ENCODE measurements at regions not wholly inside any gene's neighbourhood (a gene's known extent, or its start where the extent isn't known, plus 50 kb on each side); places are given as distances from the start of the nearest gene placed in this dataset.

DNA sequence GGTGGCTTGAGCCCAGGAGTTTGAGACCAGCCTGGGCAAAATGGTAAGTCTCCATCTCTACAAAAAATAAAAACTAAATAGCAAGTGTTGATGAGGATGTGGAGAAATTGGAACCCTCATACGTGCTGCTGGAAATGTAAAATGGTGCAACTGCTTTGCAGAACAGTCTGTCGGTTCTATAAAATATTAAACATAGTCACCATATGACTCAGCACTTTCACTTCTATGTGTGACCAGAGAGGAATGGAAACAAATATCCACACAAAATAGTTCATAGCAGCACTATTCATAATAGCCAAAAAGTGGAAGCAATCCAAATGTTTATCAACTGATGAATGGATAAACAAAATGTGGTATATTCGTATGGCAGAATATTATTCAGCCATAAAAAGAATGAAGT is 60.8 kb upstream of the FMR1 start:
- H3K27me3 Mint-ChIP-seq (ENCODE audit: low read depth): no peaks in the 10 kb centered on the region
- H3K4me1 Mint-ChIP-seq: peaks cover 9% of the 10 kb centered on the region
- no peak overlapping the region for H3K4me3 Mint-ChIP-seq
- H3K9me3 Mint-ChIP-seq: peaks cover 6% of the 10 kb centered on the region
- H3K27ac Mint-ChIP-seq: no peak overlapping the region
- TF ChIP-seq, protein P1, sequence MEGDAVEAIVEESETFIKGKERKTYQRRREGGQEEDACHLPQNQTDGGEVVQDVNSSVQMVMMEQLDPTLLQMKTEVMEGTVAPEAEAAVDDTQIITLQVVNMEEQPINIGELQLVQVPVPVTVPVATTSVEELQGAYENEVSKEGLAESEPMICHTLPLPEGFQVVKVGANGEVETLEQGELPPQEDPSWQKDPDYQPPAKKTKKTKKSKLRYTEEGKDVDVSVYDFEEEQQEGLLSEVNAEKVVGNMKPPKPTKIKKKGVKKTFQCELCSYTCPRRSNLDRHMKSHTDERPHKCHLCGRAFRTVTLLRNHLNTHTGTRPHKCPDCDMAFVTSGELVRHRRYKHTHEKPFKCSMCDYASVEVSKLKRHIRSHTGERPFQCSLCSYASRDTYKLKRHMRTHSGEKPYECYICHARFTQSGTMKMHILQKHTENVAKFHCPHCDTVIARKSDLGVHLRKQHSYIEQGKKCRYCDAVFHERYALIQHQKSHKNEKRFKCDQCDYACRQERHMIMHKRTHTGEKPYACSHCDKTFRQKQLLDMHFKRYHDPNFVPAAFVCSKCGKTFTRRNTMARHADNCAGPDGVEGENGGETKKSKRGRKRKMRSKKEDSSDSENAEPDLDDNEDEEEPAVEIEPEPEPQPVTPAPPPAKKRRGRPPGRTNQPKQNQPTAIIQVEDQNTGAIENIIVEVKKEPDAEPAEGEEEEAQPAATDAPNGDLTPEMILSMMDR (IDR thresholded peaks at IDR 0.05; ENCODE audit: unreplicated experiment in 3 of 3): no peak
- no peaks in the 10 kb centered on the region for H3K36me3 Mint-ChIP-seq (ENCODE audit: low read depth)

- no peak overlapping the region for H3K27ac Mint-ChIP-seq
Observed at GRCh38 chrX:147853701-147854100, 58.0 kb upstream of the FMR1 start.

DNA sequence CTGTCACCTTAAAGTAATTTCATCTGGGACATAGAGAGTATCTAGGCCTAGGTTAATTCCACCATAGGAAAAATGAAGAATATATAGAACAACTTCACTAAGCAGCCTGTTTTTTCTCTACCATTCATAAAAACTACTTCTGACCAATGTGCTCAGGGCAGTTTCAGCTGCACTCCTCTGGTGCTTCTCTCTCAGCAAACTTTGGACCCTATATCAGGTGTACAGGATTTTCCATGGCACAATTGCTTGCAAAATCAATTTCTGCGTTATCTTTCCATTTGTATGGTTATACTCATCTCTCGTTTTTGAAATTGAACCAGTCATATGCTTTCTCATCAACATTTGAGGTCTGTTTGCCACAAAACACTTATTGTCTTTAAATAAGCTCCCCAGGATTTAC is 52.1 kb upstream of the FMR1 start:
- Mint-ChIP-seq H3K4me3 (no peak overlapping the region), H3K27ac (no peak overlapping the region), H3K36me3 (ENCODE audit: low read depth) (no peaks in the 10 kb centered on the region), H3K4me1 (no peaks in the 10 kb centered on the region), H3K27me3 (ENCODE audit: low read depth) (no peaks in the 10 kb centered on the region), H3K9me3 (peaks cover 15% of the 10 kb centered on the region)
- TF ChIP-seq, protein P1 (IDR thresholded peaks at IDR 0.05; ENCODE audit: unreplicated experiment in 3 of 3): no peak

More at GRCh38 chrX:147853701-147854100, 58.0 kb upstream of the FMR1 start:
- Mint-ChIP-seq H3K27me3 (ENCODE audit: low read depth) (no peaks in the 10 kb centered on the region), H3K36me3 (ENCODE audit: low read depth) (no peaks in the 10 kb centered on the region), H3K4me3 (no peak overlapping the region), H3K9me3 (peaks cover 14% of the 10 kb centered on the region), H3K4me1 (no peaks in the 10 kb centered on the region)
- TF ChIP-seq, protein P1 (IDR thresholded peaks at IDR 0.05; ENCODE audit: unreplicated experiment in 3 of 3): no peak
